HUES64 (cell line): ENCODE measurements at regions not wholly inside any gene's neighbourhood (a gene's known extent, or its start where the extent isn't known, plus 50 kb on each side); places are given as distances from the start of the nearest gene placed in this dataset.

Source experiments
- H3K27ac ChIP-seq: 2 replicates; pipeline ENCODE4 v1.7.0; 2013; ENCODE audit warnings: low read depth, low read length, inconsistent platforms
- H3K27me3 ChIP-seq: 2 replicates; pipeline ENCODE4 v1.6.1; 2013; ENCODE audit warnings: mild to moderate bottlenecking, low read length; ENCODE audit not compliant: insufficient read depth
- H3K36me3 ChIP-seq: 2 replicates; pipeline ENCODE4 v1.6.1; 2013; ENCODE audit warnings: mild to moderate bottlenecking, low read length; ENCODE audit not compliant: insufficient read depth
- H3K4me1 ChIP-seq: 2 replicates; pipeline ENCODE4 v1.6.1; 2013; ENCODE audit warnings: mild to moderate bottlenecking, low read length, moderate library complexity; ENCODE audit not compliant: insufficient read depth
- H3K4me3 ChIP-seq: 2 replicates; pipeline ENCODE4 v1.5.1; 2013; ENCODE audit warnings: mild to moderate bottlenecking, low read length, moderate library complexity
- H3K9ac ChIP-seq: 2 replicates; pipeline ENCODE4 v1.6.1; 2013; ENCODE audit warnings: mild to moderate bottlenecking, low read depth, low read length
- H3K9me3 ChIP-seq: 2 replicates; pipeline ENCODE4 v1.6.1; 2013; ENCODE audit warnings: low read depth, low read length; ENCODE audit not compliant: insufficient read depth
- WGBS: fragments of 150-250, 120-280 bp; methylation state at CpG from one replicate; pipeline ENCODE4 v1.1.7; 2013; ENCODE audit warnings: missing lambda C conversion rate; 5-methylcytosine and 5-hydroxymethylcytosine counted together

GRCh38 chr2:20542269-20542668 is 95.4 kb downstream of the RHOB start:
- peaks cover 5% of the 10 kb centered on the region for H3K9me3 ChIP-seq
- no peak overlapping the region for H3K9ac ChIP-seq
- H3K4me3 ChIP-seq = no peak overlapping the region
- 95% methylated on average over 13 of the region's 13 CpGs for WGBS
- H3K27me3 ChIP-seq = no peaks in the 10 kb centered on the region
- no peaks in the 10 kb centered on the region for H3K36me3 ChIP-seq
- H3K27ac ChIP-seq = no peak overlapping the region
- H3K4me1 ChIP-seq = peaks cover 13% of the 10 kb centered on the region

- Histone ChIP-seq H3K4me1 (peaks cover 7% of the 10 kb centered on the region), H3K4me3 (no peak overlapping the region)
- WGBS = 88% methylated on average over 12 of the region's 13 CpGs
These were observed 96.0 kb downstream of the RHOB start for GRCh38 chr2:20542746-20543468.

GRCh38 chr2:20543469-20544152 is 96.7 kb downstream of the RHOB start:
- H3K36me3 ChIP-seq = no peaks in the 10 kb centered on the region
- H3K9ac ChIP-seq = no peak overlapping the region
- no peak overlapping the region for H3K4me3 ChIP-seq
- no peak overlapping the region for H3K27ac ChIP-seq
- no peaks in the 10 kb centered on the region for H3K27me3 ChIP-seq
- 62% methylated on average over 9 of the region's 9 CpGs for WGBS
- peaks cover 5% of the 10 kb centered on the region for H3K9me3 ChIP-seq
- no peaks in the 10 kb centered on the region for H3K4me1 ChIP-seq

More at GRCh38 chr2:20542746-20543468, 96.0 kb downstream of the RHOB start:
- H3K9me3 ChIP-seq = peaks cover 5% of the 10 kb centered on the region
- H3K27ac ChIP-seq = no peak overlapping the region
- H3K27me3 ChIP-seq = no peaks in the 10 kb centered on the region
- H3K36me3 ChIP-seq = no peaks in the 10 kb centered on the region
- no peak overlapping the region for H3K9ac ChIP-seq

GRCh38 chr2:20544153-20544747 is 97.4 kb downstream of the RHOB start:
- WGBS = 74% methylated on average over 8 of the region's 8 CpGs
- Histone ChIP-seq H3K4me3 (no peak overlapping the region), H3K9me3 (peaks cover 5% of the 10 kb centered on the region), H3K27me3 (no peaks in the 10 kb centered on the region), H3K4me1 (no peaks in the 10 kb centered on the region), H3K36me3 (no peaks in the 10 kb centered on the region), H3K9ac (no peak overlapping the region), H3K27ac (no peak overlapping the region)

GRCh38 chr2:20549144-20549543 is 101.8 kb downstream of the HS1BP3 start:
- Histone ChIP-seq H3K36me3 (no peaks in the 10 kb centered on the region), H3K27ac (no peak overlapping the region), H3K4me3 (no peak overlapping the region), H3K27me3 (no peaks in the 10 kb centered on the region), H3K9ac (no peak overlapping the region), H3K9me3 (peaks cover 5% of the 10 kb centered on the region), H3K4me1 (no peaks in the 10 kb centered on the region)
- 95% methylated on average over 9 of the region's 9 CpGs for WGBS

GRCh38 chr2:20549691-20550348 is 101.1 kb downstream of the HS1BP3 start:
- no peak overlapping the region for H3K4me3 ChIP-seq
- no peak overlapping the region for H3K9ac ChIP-seq
- H3K27me3 ChIP-seq = no peaks in the 10 kb centered on the region
- H3K4me1 ChIP-seq = no peaks in the 10 kb centered on the region
- peaks cover 5% of the 10 kb centered on the region for H3K9me3 ChIP-seq
- H3K36me3 ChIP-seq = no peaks in the 10 kb centered on the region
- H3K27ac ChIP-seq = no peak overlapping the region
- 82% methylated on average over 1 of the region's 1 CpG for WGBS

- no peaks in the 10 kb centered on the region for H3K27me3 ChIP-seq
- H3K4me1 ChIP-seq = peaks cover under 1% of the 10 kb centered on the region; the same call in 1 of the 2 replicates
- no peaks in the 10 kb centered on the region for H3K9me3 ChIP-seq
- H3K4me3 ChIP-seq = no peak overlapping the region
- WGBS = 75% methylated on average over 9 of the region's 9 CpGs
- H3K27ac ChIP-seq = no peak overlapping the region
- H3K36me3 ChIP-seq = no peaks in the 10 kb centered on the region
- no peak overlapping the region for H3K9ac ChIP-seq
These were observed 99.5 kb downstream of the HS1BP3 start for GRCh38 chr2:20551260-20551944.

GRCh38 chr2:20551945-20552328 is 99.0 kb downstream of the HS1BP3 start:
- WGBS = 91% methylated on average over 5 of the region's 5 CpGs
- Histone ChIP-seq H3K4me3 (no peak overlapping the region), H3K9me3 (no peaks in the 10 kb centered on the region), H3K9ac (no peak overlapping the region), H3K36me3 (no peaks in the 10 kb centered on the region), H3K27ac (no peak overlapping the region), H3K27me3 (no peaks in the 10 kb centered on the region), H3K4me1 (peaks cover 6% of the 10 kb centered on the region)

- Histone ChIP-seq H3K27ac (no peak overlapping the region), H3K4me3 (no peak overlapping the region), H3K9ac (no peak overlapping the region), H3K4me1 (peaks cover 14% of the 10 kb centered on the region), H3K9me3 (no peaks in the 10 kb centered on the region), H3K36me3 (no peaks in the 10 kb centered on the region), H3K27me3 (no peaks in the 10 kb centered on the region)
- WGBS = 92% methylated on average over 3 of the region's 3 CpGs
These were observed 98.1 kb downstream of the HS1BP3 start for GRCh38 chr2:20552847-20553246.

GRCh38 chr2:20553580-20553979 is 97.3 kb downstream of the HS1BP3 start:
- no peaks in the 10 kb centered on the region for H3K9me3 ChIP-seq
- no peak overlapping the region for H3K27ac ChIP-seq
- H3K9ac ChIP-seq = no peak overlapping the region
- no peaks in the 10 kb centered on the region for H3K27me3 ChIP-seq
- H3K4me1 ChIP-seq = peaks cover 14% of the 10 kb centered on the region
- no peaks in the 10 kb centered on the region for H3K36me3 ChIP-seq
- 75% methylated on average over 5 of the region's 5 CpGs for WGBS
- no peak overlapping the region for H3K4me3 ChIP-seq

GRCh38 chr2:20555954-20556353 is 94.9 kb downstream of the HS1BP3 start:
- Histone ChIP-seq H3K36me3 (no peaks in the 10 kb centered on the region), H3K9ac (no peak overlapping the region), H3K9me3 (no peaks in the 10 kb centered on the region), H3K27me3 (no peaks in the 10 kb centered on the region), H3K27ac (no peak overlapping the region), H3K4me1 (peaks cover 15% of the 10 kb centered on the region), H3K4me3 (no peak overlapping the region)
